ENCODE measurements at regions not wholly inside any gene's neighbourhood (a gene's known extent, or its start where the extent isn't known, plus 50 kb on each side); places are given as distances from the start of the nearest gene placed in this dataset.

DNA sequence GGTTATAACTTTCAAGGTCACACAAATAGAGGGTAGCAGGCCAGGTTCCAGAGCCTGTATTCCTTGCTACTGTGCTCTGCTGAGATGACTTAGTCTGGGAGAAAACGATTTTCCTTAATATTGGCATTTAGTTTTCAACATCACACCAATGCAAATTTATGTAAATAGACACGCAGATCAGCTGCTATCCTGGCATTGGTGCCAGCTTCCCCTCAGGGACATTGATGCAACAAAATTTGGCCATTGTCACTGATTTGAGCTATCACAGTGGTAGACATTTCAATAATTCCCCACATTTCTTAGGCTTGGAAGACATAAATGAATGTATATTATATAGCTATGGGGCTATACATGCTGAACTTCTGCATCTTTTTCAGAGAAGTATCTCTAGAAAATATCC lies 71.6 kb upstream of the ASTN2 start:
- H3K4me1 ChIP-seq (ENCODE audit: insufficient read depth, low read length, poor library complexity, severe bottlenecking), result no peaks in the 10 kb centered on the region
- no peak for TF ChIP-seq EZH2phosphoT487 (IDR thresholded peaks at IDR 0.05; ENCODE audit: borderline replicate concordance)
- TF ChIP-seq, protein P1, sequence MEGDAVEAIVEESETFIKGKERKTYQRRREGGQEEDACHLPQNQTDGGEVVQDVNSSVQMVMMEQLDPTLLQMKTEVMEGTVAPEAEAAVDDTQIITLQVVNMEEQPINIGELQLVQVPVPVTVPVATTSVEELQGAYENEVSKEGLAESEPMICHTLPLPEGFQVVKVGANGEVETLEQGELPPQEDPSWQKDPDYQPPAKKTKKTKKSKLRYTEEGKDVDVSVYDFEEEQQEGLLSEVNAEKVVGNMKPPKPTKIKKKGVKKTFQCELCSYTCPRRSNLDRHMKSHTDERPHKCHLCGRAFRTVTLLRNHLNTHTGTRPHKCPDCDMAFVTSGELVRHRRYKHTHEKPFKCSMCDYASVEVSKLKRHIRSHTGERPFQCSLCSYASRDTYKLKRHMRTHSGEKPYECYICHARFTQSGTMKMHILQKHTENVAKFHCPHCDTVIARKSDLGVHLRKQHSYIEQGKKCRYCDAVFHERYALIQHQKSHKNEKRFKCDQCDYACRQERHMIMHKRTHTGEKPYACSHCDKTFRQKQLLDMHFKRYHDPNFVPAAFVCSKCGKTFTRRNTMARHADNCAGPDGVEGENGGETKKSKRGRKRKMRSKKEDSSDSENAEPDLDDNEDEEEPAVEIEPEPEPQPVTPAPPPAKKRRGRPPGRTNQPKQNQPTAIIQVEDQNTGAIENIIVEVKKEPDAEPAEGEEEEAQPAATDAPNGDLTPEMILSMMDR (conservative IDR thresholded peaks at IDR 0.05; ENCODE audit: low read length), result no peak
- H3F3A ChIP-seq (ENCODE audit: low read depth), result no peaks in the 10 kb centered on the region
- H3K4me3 ChIP-seq (ENCODE audit: low read length, poor library complexity, severe bottlenecking), result no peak overlapping the region
- no peak overlapping the region for H3K9ac ChIP-seq (ENCODE audit: low read depth, low read length, poor library complexity, severe bottlenecking)
- no peaks in the 10 kb centered on the region for H4K20me1 ChIP-seq (ENCODE audit: insufficient read depth, low read length, poor library complexity, severe bottlenecking)
- H3K27me3 ChIP-seq (ENCODE audit: insufficient read depth, low read length, poor library complexity, severe bottlenecking), result no peaks in the 10 kb centered on the region
- H2AFZ ChIP-seq (ENCODE audit: low read length), result no peak overlapping the region
- no peak overlapping the region for H3K4me2 ChIP-seq (ENCODE audit: low read depth, low read length, poor library complexity, severe bottlenecking)
- no peaks in the 10 kb centered on the region for H3K9me3 ChIP-seq (ENCODE audit: insufficient read depth, low read depth, low read length)
- no peaks in the 10 kb centered on the region for H3K36me3 ChIP-seq (ENCODE audit: insufficient read depth, low read length)
- no peaks in the 10 kb centered on the region for H3K9me2 ChIP-seq (replicated peaks; ENCODE audit: low read depth, low read length)
- H3K79me2 ChIP-seq (ENCODE audit: insufficient read depth, low read length), result no peaks in the 10 kb centered on the region

DNA sequence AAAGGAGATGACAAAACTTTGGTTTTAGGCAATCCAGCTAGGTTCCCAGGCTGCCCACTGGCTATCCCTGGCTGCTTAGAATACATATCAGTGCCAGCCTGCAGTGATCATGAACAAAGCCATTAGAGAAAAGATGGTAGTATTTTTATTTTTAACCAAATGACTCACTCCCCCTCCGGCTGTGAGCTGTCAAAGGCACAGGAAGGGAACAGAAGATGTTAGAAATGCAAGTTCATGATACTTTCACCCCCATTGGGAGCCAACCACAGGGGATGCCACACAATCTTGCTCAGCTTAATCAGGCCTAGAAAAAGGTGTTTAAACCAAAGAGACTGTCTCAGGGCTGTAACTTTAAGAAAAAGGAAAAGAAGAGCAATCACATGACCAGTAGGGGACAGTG lies 70.3 kb upstream of the ASTN2 start:
- no peaks in the 10 kb centered on the region for H3F3A ChIP-seq (ENCODE audit: low read depth)
- no peaks in the 10 kb centered on the region for H3K4me1 ChIP-seq (ENCODE audit: insufficient read depth, low read length, poor library complexity, severe bottlenecking)
- no peaks in the 10 kb centered on the region for H3K9me2 ChIP-seq (replicated peaks; ENCODE audit: low read depth, low read length)
- no peak overlapping the region for H2AFZ ChIP-seq (ENCODE audit: low read length)
- no peaks in the 10 kb centered on the region for H3K79me2 ChIP-seq (ENCODE audit: insufficient read depth, low read length)
- H4K20me1 ChIP-seq (ENCODE audit: insufficient read depth, low read length, poor library complexity, severe bottlenecking), result no peaks in the 10 kb centered on the region
- no peak overlapping the region for H3K4me3 ChIP-seq (ENCODE audit: low read length, poor library complexity, severe bottlenecking)
- no peaks in the 10 kb centered on the region for H3K9me3 ChIP-seq (ENCODE audit: insufficient read depth, low read depth, low read length)
- no peak overlapping the region for H3K4me2 ChIP-seq (ENCODE audit: low read depth, low read length, poor library complexity, severe bottlenecking)
- H3K36me3 ChIP-seq (ENCODE audit: insufficient read depth, low read length), result no peaks in the 10 kb centered on the region
- no peak overlapping the region for H3K9ac ChIP-seq (ENCODE audit: low read depth, low read length, poor library complexity, severe bottlenecking)
- no peaks in the 10 kb centered on the region for H3K27me3 ChIP-seq (ENCODE audit: insufficient read depth, low read length, poor library complexity, severe bottlenecking)
- no peak for TF ChIP-seq EZH2phosphoT487 (IDR thresholded peaks at IDR 0.05; ENCODE audit: borderline replicate concordance)
- TF ChIP-seq, protein P1 (conservative IDR thresholded peaks at IDR 0.05; ENCODE audit: low read length), result no peak

DNA sequence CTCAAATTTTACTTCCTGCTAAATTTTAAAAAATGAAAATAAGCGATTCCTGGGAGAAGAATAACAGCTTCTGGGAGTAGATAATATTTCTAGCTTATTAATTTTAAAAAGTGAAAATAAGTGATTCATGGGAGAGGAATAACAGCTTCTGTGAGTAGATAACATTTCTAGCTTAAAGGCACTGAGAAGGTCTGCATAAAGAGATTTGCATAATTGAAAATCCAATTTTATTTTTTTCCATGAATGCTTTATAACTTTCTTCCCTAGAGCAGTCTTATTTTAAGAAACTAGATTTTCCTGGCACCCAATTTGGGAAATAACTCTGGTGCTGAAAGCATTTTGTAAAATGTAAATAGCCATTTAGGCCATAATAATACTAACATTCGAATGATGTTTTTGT lies 65.9 kb upstream of the ASTN2 start:
- Histone ChIP-seq H3K9ac (ENCODE audit: low read depth, low read length, poor library complexity, severe bottlenecking) (no peak overlapping the region), H3F3A (ENCODE audit: low read depth) (no peaks in the 10 kb centered on the region), H2AFZ (ENCODE audit: low read length) (no peak overlapping the region), H3K9me3 (ENCODE audit: insufficient read depth, low read depth, low read length) (no peaks in the 10 kb centered on the region), H3K36me3 (ENCODE audit: insufficient read depth, low read length) (no peaks in the 10 kb centered on the region), H3K4me3 (ENCODE audit: low read length, poor library complexity, severe bottlenecking) (no peak overlapping the region), H3K4me2 (ENCODE audit: low read depth, low read length, poor library complexity, severe bottlenecking) (no peak overlapping the region), H3K79me2 (ENCODE audit: insufficient read depth, low read length) (no peaks in the 10 kb centered on the region), H3K4me1 (ENCODE audit: insufficient read depth, low read length, poor library complexity, severe bottlenecking) (no peaks in the 10 kb centered on the region), H4K20me1 (ENCODE audit: insufficient read depth, low read length, poor library complexity, severe bottlenecking) (no peaks in the 10 kb centered on the region), H3K27me3 (ENCODE audit: insufficient read depth, low read length, poor library complexity, severe bottlenecking) (no peaks in the 10 kb centered on the region), H3K9me2 (replicated peaks; ENCODE audit: low read depth, low read length) (no peaks in the 10 kb centered on the region)
- TF ChIP-seq, protein P1 (conservative IDR thresholded peaks at IDR 0.05; ENCODE audit: low read length), result no peak
- TF ChIP-seq EZH2phosphoT487 (IDR thresholded peaks at IDR 0.05; ENCODE audit: borderline replicate concordance), result no peak
